ENCODE measurements at regions not wholly inside any gene's neighbourhood (a gene's known extent, or its start where the extent isn't known, plus 50 kb on each side); places are given as distances from the start of the nearest gene placed in this dataset.

GRCh38 chr2:128456281-128456680, 137.6 kb upstream of the HS6ST1 start:
- DNase-seq (ENCODE audit: extremely low read depth in 1 of 11, low read depth in 9 of 11, low spot score in 4 of 11), result no peak

- DNase-seq (ENCODE audit: extremely low read depth in 1 of 11, low read depth in 9 of 11, low spot score in 4 of 11), result no peak
Observed at GRCh38 chr2:128457006-128457604, 138.4 kb upstream of the HS6ST1 start.

- DNase-seq (ENCODE audit: extremely low read depth in 1 of 11, low read depth in 9 of 11, low spot score in 4 of 11), result no peak
Observed at GRCh38 chr2:128457716-128458115, 139.0 kb upstream of the HS6ST1 start.

GRCh38 chr2:128458505-128458904, 139.8 kb upstream of the HS6ST1 start:
- no peak for DNase-seq (ENCODE audit: extremely low read depth in 1 of 11, low read depth in 9 of 11, low spot score in 4 of 11)

- DNase-seq (ENCODE audit: extremely low read depth in 1 of 11, low read depth in 9 of 11, low spot score in 4 of 11), result no peak
Observed at GRCh38 chr2:128464456-128464855, 145.8 kb upstream of the HS6ST1 start.

GRCh38 chr2:128465246-128466170, 146.8 kb upstream of the HS6ST1 start:
- DNase-seq (ENCODE audit: extremely low read depth in 1 of 11, low read depth in 9 of 11, low spot score in 4 of 11), result no peak

- DNase-seq (ENCODE audit: extremely low read depth in 1 of 11, low read depth in 9 of 11, low spot score in 4 of 11), result no peak
Observed at GRCh38 chr2:128466376-128466775, 147.7 kb upstream of the HS6ST1 start.

- DNase-seq (ENCODE audit: extremely low read depth in 1 of 11, low read depth in 9 of 11, low spot score in 4 of 11), result no peak
Observed at GRCh38 chr2:128466776-128467175, 148.1 kb upstream of the HS6ST1 start.

GRCh38 chr2:128467321-128467969, 148.8 kb upstream of the HS6ST1 start:
- DNase-seq (ENCODE audit: extremely low read depth in 1 of 11, low read depth in 9 of 11, low spot score in 4 of 11), result no peak

GRCh38 chr2:128468186-128468920, 149.7 kb upstream of the HS6ST1 start:
- DNase-seq (ENCODE audit: extremely low read depth in 1 of 11, low read depth in 9 of 11, low spot score in 4 of 11), result no peak

GRCh38 chr2:128469203-128469602, 150.5 kb upstream of the HS6ST1 start:
- DNase-seq (ENCODE audit: extremely low read depth in 1 of 11, low read depth in 9 of 11, low spot score in 4 of 11), result no peak

- DNase-seq (ENCODE audit: extremely low read depth in 1 of 11, low read depth in 9 of 11, low spot score in 4 of 11), result no peak
Observed at GRCh38 chr2:128469875-128470274, 151.2 kb upstream of the HS6ST1 start.

- peak in 2 of 11 donors; percentile 24 to 48 for DNase-seq (ENCODE audit: extremely low read depth in 1 of 11, low read depth in 9 of 11, low spot score in 4 of 11)
Observed at GRCh38 chr2:128472789-128473174, 154.1 kb upstream of the HS6ST1 start.

GRCh38 chr2:128473175-128474035, 154.7 kb upstream of the HS6ST1 start:
- DNase-seq (ENCODE audit: extremely low read depth in 1 of 11, low read depth in 9 of 11, low spot score in 4 of 11), result peak; percentile 63 to 92 (median 78)

- no peak for DNase-seq (ENCODE audit: extremely low read depth in 1 of 11, low read depth in 9 of 11, low spot score in 4 of 11)
Observed at GRCh38 chr2:128474036-128474955, 155.6 kb upstream of the HS6ST1 start.

GRCh38 chr2:128474962-128475361, 156.3 kb upstream of the HS6ST1 start:
- no peak for DNase-seq (ENCODE audit: extremely low read depth in 1 of 11, low read depth in 9 of 11, low spot score in 4 of 11)

- no peak for DNase-seq (ENCODE audit: extremely low read depth in 1 of 11, low read depth in 9 of 11, low spot score in 4 of 11)
Observed at GRCh38 chr2:128475427-128476211, 157.0 kb upstream of the HS6ST1 start.
